Inferior parietal cortex (tissue), 1 donor: ENCODE measurements at regions not wholly inside any gene's neighbourhood (a gene's known extent, or its start where the extent isn't known, plus 50 kb on each side); places are given as distances from the start of the nearest gene placed in this dataset.
A peak's percentile ranks its signal among the peaks of the same experiment; 100 is the strongest.
"Not testable (repeated sequence)": the region's sequence is repeated elsewhere in the genome, so short reads cannot be mapped to it uniquely, and the experiment has no call there.

Experiments used
- DNase-seq: peaks from one replicate; pipeline ENCODE4 v3.0.0-alpha.2; 2016; ENCODE audit errors: extremely low spot score

DNA sequence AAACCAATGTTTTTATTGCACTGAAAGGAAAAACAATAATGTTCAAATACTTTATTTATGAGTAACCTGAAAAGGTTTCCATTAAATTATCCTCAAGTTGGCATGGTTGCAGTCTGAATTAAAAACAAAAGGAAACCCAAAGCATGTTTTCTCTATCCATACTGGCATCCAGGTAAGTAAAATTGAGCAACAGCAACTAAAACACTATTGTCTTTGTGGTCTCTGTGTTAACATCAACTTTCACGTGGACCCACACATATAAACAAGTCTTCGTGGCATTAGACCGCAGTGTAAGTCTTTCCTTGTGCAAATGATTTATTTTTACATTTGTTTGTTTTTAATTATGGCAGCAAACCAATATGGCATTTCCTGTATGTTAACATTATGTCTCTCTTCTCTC lies 757.6 kb downstream of the SEMA5A start:
- DNase-seq, result no peak

DNA sequence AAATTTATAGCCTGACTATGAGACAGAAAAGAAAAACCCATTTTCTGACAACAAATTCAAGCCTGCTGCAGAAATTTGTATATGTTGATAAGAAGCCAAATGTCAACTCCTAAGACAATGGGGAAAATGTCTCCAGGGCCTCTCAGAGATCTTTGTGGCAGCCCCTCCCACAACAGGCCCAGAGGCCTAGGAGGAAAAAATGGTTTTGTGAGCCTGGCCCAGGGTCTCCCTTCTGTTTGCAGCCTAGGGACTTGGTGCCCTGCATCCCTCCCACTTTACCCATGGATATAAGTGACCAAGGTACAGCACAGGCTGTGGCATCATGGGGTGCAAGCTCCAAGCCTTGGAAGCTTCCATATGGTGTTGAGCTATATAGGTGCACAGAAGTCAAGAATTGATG lies 740.2 kb downstream of the SEMA5A start:
- no peak for DNase-seq

DNA sequence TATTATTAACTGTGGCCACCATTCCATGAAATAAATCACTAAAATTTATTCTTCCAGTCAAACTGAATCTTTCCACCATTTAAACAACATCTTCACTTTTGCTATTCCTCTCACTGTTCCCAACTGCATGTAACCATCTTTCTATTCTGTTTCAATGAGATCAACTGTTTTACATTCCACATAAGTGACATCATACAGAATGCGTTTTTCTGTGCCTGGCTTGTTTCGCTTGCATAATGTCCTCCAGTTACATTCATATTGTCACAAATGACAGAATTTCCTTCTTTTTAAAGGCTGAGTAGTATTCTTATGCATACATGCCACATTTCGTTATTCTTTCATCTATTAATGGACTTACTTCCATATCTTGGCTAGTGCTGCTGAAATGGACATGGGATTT lies 738.2 kb downstream of the SEMA5A start:
- DNase-seq, result no peak

DNA sequence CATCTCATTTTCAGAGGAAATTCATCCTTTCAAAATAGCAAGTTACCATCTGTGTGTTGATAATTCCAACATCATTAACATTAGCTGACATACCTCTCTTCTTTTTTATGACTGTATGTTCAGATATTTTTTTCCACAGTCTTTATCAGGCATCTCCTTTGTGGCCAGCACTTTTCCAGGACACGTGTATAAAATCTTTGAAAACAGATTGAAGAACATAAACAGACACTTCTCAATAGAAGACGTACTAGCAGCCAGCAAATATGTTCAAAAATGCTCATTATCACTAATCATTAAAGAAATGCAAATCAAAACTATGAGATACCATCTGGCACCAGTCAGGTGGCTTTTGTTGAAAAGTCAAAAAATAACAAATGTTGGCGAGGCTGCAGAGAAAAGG lies 734.3 kb downstream of the SEMA5A start:
- DNase-seq, result no peak

DNA sequence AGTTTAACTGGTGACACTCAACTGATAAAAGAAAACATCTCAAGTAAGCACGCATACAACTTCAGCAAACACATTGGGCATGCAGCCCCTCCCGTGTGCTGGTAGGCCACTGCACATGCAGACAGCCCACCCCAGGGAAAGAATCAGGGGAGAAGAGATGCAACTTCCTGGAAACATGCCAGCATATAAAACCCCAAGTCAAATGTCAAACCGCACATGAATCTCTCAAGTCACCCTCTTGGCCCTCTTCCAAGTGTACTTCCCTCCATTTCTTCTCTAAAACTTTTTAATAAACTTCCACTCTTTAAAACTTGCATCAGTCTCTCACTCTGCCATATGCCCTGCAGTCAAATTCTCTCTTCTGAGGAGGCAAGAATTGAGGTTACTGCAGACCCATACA lies 732.7 kb downstream of the SEMA5A start:
- no peak for DNase-seq

DNA sequence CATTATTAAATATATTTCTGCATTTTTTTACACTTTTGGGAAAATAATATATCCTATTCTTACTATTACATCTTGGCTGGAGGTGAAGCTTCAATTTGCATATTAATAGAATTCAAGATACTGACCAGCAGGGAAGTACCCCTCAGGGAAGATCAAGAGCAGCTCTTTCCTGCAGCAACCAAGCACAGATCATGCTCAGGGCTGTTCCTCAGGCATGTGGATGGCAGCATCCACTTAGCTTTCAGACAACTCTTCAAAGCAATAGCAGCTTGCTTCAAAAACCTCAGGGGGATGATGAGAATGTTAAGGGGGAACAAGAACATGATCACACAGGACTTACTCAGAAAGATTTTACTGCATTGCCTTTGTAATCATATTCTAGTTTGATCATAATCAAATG lies 731.8 kb downstream of the SEMA5A start:
- no peak for DNase-seq

DNA sequence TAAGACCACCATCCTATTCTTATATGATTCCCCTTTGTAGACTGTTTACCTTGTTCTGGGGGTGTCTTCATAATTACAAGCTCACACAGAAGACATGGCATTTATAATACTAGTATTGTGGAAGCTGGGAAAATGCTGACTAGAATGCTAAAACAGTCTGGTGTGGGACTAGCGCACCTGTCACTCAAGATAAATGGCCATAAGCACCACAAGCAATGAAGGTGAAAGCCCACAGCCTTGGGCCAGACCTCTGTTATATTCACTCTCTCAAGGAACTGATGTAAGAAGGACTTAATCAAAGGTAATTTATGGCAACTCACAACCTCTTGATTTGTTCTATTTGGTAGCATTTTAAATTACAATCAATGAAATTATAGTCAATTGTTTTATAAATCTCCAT lies 721.5 kb downstream of the SEMA5A start:
- DNase-seq, result no peak

DNA sequence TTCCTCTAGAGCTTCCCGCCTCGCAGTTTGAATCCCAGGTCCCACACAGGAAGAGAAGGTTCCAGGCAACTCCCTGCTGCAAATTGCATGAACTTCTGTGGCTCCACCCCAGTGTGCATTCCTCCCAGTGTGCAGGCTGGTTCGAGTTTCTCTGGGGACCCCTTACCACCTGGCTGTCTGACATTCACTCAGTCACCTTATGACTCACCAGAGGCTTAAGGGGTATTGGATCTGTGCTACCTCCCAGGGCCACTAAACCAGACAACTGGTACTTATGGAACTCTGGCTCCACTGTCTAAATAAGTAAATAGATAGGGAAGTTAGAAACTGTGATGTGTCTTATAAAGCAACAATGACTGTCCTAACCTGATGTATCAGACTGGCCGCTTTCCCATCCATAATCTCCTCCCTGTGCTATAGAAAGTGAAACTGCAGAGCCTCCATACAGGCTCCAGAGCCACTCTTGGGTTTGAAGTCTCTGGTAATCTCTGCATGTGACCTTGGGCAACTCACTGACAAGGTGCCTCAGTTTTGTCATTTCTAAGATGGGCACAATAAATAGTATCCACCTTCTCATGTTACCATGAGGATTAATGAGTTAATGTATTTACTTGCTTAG lies 720.6 kb downstream of the SEMA5A start:
- DNase-seq, result no peak

DNA sequence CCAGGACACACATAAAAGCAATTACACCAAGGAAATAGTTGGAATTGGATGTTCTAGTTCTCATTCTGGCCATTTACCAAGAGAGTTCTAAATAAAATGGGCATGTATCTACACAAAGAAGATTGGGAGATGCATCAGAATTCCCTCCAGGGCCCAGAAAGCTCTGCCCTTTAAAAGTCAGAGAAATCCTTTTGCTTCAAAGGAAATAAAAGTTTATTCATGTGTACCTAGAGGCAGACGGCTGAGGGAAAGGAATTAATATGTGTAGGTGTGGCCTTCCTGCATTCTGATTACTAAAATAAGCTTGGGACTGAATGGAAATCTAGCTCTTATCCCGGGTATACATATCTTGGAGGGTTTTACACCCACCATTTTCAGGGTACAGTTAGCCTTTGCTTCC lies 719.4 kb downstream of the SEMA5A start:
- DNase-seq, result no peak

DNA sequence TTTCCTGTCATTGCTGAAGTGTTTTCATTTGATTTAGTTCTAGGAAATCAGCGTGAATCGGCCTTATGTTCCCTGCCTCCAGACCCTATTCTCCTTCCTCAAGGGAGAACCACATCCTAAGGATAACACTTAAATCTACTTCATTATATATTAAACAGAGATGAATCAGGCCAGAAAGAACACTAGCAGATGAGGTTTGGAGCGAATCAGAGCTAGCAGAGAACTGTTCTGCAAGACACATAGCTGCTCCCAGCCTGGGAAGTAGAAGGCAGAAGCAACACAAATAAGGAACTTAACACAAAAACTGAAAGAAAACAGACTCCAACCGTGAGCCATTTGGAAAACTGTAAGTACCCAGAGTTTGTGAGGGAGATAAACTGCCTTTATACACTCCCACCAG lies 718.2 kb downstream of the SEMA5A start:
- DNase-seq, result no peak

DNA sequence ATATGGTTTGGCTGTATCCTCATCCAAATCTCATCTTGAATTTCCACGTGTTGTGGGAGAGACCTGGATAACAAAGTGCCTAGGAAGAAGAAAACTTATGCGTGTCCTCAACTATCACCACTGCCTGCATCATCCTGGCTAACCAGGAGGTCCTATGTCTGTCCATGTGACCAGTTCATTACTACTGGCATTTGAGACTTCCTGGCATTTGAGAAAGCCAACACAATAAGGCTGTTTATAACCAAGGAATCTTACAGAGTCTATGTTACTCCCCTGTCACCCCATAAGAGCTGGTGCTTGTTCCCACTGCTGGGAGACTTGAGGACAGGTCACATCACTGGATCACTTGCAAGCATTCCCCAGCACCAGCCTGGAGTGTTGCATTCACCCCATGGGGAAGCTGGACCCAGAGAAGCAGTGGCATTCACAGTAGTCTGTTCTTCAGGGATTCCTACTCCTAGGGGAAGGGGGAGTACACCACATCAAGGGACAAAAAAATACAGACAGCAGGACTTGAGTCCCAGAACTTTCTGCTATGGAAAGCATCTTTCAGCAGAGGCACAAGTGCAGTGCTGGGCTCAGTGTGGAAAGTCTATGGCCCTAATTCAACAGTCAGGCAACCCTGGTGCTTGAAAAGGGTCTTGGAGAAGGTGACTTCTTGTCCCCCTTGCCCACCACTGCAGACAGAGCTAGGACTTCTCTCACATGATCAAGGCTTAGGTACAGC lies 717.1 kb downstream of the SEMA5A start:
- no peak for DNase-seq

DNA sequence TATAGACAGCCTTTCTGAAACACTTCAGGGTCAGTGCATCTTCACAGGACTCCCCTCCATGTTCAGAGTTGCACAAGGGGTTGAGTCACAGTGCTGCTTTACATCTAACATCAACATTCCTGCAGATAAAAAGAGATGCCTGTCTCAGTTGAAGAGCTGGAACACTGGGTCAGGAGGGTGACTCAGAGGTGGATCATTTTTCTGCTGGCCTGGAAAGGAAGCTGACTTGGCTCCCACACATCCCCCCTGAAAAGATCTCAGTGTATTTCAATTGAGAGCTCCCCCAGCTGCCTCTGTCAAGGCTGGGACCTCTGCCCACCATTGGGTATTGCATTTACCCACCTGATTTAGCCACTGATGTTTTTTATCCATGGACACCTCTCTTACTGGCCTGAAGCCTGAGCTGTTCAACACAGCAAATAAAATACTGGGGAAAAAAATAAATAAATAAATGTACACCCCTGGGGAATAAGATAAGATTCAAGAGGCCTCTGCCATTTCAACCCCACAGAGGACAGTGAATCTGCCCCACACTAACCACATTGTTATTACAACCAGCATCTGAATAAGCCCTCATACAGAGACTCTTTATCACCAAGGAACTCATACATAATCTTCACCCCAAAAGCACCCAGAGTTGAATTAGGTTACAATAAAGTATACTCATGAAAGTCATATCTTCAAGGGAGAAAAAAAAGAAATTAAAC lies 716.4 kb downstream of the SEMA5A start:
- no peak for DNase-seq

DNA sequence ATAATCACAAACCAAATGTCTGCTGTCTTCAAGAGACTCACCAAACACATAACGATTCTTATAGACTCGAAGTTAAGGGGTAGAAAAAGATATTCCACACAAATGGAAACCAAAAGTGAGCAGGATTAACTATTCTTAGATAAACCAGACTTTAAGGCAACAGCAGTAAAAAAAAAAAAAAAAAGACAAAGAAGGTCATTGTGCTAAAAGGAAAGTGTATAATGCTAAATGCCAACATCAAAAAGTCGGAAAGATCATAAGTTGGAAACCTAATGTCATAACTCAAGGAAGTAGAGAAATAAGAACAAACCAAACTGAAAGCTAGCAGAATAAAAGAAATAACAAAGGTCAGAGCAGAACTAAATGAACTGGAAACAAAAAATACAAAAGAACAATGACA lies 714.6 kb downstream of the SEMA5A start:
- no peak for DNase-seq

DNA sequence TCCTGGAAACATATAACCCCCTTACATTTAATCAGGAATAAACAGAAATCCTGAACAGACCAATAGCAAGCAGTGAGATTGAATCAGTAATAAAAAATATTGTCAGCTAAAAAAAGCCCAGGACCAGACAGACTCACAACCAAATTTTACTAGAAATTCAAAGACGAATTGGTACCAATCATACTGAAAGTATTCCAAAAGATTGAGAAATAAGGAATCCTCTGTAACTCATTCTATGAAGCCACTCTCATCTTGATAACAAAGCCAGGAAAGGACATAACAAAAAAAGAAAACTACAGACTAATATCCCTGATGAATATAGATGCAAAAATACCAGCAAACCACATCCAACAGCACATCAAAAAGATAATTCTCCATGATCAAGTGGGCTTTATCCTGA lies 714.0 kb downstream of the SEMA5A start:
- no peak for DNase-seq

DNA sequence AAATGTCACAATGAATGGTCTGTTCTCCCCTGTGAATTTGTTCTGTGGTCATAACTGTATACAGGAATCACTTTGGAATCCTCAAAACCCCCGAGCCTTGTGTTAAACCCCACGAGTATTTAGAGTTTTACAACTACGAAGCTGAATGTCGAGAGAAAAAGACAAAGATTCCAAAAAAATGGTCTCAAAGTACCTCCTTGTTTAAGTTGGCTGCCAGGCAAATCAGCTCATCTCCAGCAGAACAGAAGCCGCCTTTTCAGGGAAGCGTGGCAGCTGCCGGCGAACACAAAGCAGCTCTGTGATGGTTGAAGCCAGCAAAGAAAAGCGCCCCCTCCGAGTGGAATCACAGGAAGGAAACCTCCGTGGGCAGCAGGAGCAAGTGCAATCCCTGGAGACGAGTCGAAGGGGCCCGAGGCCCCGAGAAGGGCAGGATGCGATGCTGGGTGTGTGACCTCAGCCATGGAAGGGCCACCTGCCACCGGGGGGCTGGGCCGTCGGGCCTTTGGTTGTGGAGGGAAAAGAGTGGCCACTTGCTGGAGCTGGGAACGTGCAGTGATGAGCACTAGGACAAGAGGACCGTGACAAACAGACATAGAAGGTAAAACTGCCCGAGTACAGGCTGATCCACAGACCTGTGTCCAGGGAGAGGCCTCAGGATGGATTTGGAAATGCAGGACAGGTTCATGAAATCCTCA lies 706.4 kb downstream of the SEMA5A start:
- DNase-seq, result peak; percentile 79

DNA sequence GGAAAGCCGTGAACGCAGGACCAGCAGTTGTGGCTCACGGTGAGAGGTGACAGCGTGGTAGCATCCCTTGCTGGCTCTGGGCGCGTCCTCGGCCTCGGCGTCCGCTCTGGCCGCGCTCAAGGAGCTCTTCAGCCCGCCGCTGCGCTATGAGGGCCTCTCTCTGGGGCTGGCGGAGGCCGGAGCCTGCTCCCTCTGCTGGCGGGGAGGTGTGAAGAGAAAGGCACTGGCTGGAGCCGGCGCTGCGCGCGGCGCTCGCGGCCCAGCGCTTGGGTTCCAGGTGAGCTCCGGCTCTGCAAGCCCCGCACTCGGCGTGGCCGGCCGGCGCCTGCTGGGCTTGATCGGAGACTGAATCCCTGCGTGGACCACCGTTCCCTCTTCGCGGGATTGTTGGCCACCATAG lies 705.6 kb downstream of the SEMA5A start:
- no peak for DNase-seq

DNA sequence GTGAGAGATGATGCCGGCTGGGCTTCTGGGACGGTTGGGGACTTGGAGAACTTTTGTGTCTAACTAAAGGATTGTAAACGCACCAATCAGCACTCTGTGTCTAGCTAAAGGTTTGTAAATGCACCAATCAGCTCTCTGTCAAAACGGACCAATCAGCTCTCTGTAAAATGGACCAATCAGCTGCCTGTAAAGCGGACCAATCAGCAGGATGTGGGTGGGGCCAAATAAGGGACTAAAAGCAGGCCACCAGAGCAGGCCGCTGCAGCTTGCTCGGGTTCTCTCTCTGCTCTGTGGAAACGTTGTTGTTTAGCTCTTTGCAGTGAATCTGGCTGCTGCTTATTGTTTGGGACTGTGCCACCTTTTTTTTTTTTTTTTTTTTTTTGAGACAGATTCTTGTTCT lies 705.1 kb downstream of the SEMA5A start:
- not testable (repeated sequence) for DNase-seq

DNA sequence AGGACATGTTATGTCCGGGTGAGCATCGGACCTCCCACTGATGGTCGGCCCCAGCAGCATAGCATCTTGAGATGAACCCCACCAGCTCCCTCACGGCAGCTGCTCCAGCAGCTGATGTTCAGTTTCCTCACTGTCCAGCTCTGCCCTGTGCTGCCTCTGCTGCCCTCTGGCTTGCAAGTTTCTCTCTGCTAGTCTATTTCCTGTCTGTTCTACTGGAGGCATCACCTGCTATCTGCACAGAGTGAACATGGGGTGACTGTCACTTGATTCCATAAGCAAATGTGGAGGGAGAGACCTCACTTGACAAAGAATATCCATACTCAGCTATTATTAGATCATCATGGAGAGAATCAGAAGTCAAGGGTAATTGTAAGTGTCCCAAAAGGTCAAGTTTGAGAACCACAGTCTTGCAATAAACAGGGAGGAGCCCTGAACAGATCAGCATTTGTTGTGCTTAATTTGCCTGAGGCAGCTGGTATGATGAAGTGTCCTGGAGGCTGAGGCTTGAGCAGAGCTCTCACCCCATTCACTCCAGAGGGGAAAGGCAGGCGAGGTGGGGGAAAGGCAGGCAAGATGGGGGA lies 702.8 kb downstream of the SEMA5A start:
- DNase-seq, result peak; percentile 55

DNA sequence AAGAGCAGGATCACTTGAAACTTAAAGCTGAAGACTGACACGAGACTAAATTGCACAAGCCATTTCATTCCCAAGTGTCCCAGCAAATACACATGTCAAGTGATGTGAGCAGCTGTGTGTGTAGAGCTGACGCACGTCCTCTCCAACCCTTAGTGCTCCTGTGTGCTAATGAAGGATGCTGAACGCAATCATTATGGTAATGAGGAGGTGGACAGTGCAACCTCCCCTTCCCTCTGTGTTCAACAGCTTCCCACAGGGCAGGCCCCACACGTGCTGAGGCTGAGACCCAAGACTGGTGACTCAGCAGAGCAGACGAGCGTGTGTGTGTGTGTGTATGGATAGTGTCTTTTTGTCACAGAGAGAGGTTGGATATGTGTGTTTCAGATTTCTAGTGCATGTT lies 702.1 kb downstream of the SEMA5A start:
- DNase-seq, result peak; percentile 56

DNA sequence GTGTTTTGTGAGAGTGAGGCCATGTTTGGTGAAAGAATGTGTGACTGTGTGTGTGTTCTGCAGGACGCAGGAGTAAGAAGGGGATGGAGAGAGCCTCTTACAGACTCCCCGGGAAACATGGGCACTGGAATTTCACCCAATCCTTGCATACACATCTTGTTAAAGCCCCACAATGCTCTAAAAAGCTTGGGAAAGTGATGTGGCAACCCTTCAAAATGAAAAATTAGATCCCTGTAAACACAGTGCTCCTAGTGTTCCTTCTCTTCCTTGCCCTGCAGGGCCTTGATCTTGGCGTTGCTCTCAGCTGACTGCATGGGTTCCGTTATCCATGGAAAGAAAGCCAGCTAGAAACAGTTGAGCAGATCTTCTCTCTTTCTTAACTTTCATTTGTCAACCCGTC lies 701.7 kb downstream of the SEMA5A start:
- no peak for DNase-seq

DNA sequence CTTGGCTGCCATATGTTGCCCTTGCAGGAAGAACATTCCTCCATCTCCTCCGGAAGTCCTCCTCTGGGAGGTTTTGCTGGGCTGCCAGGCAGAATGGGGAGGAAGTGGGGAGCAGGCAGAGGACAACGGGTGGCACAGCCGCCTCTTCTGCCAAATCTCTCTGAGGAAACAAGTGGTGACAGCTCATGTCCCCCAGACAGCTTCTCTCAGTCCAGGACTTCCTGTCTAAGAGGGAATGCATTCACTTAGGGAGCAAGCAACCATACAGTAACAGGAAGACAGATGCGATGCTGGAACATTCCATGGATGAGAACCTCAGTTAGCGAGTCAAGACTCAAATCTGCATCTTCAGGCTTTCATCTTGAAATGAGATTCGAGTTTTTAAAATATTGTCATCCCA lies 701.0 kb downstream of the SEMA5A start:
- DNase-seq, result no peak

DNA sequence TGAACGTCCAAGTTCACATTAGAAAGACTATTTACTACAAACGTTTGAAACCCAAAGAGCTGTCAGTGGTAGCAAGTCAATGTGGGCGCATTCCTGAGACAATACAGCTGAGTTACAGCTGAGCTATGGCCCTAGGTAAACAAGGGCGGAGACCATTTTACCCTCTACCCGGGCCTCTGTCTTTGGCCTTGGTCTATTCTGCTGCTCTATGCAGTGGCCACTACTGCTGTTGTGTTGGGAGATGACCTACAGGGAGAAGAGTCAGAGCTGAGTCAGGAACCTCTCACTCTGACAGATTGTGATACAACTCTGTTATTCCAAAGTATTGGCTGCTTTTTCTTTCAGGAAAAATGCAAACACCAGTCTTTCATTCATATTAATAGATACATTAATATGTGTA lies 700.6 kb downstream of the SEMA5A start:
- DNase-seq, result no peak
